NT2/D1 (cell line): ENCODE measurements at regions not wholly inside any gene's neighbourhood (a gene's known extent, or its start where the extent isn't known, plus 50 kb on each side); places are given as distances from the start of the nearest gene placed in this dataset.
A peak's percentile ranks its signal among the peaks of the same experiment; 100 is the strongest.

ENCODE experiments used
- DNase-seq: peaks from one replicate; pipeline ENCODE4 v3.0.0-alpha.2; 2011; ENCODE audit warnings: low read depth, low spot score
- H3K27me3 ChIP-seq: 2 replicates; pipeline ENCODE4 v1.6.0; 2011; ENCODE audit warnings: mild to moderate bottlenecking; ENCODE audit not compliant: insufficient read length, insufficient read depth
- H3K36me3 ChIP-seq: 2 replicates; pipeline ENCODE4 v1.6.1; 2011; ENCODE audit warnings: mild to moderate bottlenecking, low read length, mixed read lengths; ENCODE audit not compliant: insufficient read depth, insufficient read length
- H3K4me1 ChIP-seq: 2 replicates; pipeline ENCODE4 v1.5.1; 2011; ENCODE audit not compliant: insufficient read depth, insufficient read length
- H3K4me3 ChIP-seq: 2 replicates; pipeline ENCODE4 v1.5.1; 2011; ENCODE audit warnings: low read depth; ENCODE audit not compliant: insufficient read length
- H3K9ac ChIP-seq: 2 replicates; pipeline ENCODE4 v1.6.0; 2011; ENCODE audit warnings: low read depth; ENCODE audit not compliant: insufficient read length
- H3K9me3 ChIP-seq: 2 replicates; pipeline ENCODE4 v1.5.1; 2011; ENCODE audit warnings: mild to moderate bottlenecking, low read length; ENCODE audit not compliant: insufficient read depth
- SUZ12 ChIP-seq: IDR thresholded peaks from 2 replicates; pipeline ENCODE4 v1.6.1; 2011; ENCODE audit not compliant: insufficient read length, insufficient read depth; ENCODE audit errors: extremely low read depth
- YY1 ChIP-seq: IDR thresholded peaks from 2 replicates; pipeline ENCODE4 v1.6.1; 2011; ENCODE audit not compliant: insufficient read length, insufficient read depth
- ZNF274 ChIP-seq: IDR thresholded peaks from 2 replicates; pipeline ENCODE4 v1.6.1; 2011; ENCODE audit warnings: mild to moderate bottlenecking, low read depth, low read length

GRCh38 chr12:85573635-85574214 is 262.5 kb downstream of the RASSF9 start:
- DNase-seq = no peak
- Histone ChIP-seq H3K4me3 (no peak overlapping the region), H3K36me3 (no peaks in the 10 kb centered on the region), H3K4me1 (no peaks in the 10 kb centered on the region), H3K9me3 (no peaks in the 10 kb centered on the region), H3K9ac (no peak overlapping the region), H3K27me3 (no peaks in the 10 kb centered on the region)
- TF ChIP-seq SUZ12 (no peak), YY1 (no peak), ZNF274 (no peak)

DNA sequence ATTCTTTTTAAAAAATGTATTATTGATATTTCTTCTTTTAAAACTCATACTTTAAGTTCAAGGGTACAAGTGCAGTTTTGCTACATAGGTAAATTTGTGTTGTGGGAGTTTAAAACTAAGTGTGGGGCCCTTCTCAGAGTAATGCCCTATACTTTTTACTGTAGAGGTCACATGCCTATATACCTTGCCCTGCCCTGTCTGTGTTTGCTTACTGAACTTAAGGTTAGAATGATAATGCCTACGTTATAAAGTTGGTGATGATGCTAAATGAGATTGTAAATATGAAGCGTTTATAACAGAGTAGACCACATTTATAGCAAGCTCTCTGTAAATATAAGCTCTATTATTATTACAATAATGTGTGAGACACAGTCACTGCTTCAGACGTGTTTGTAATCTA is 261.9 kb downstream of the RASSF9 start:
- Histone ChIP-seq H3K9me3 (no peaks in the 10 kb centered on the region), H3K9ac (no peak overlapping the region), H3K27me3 (no peaks in the 10 kb centered on the region), H3K36me3 (no peaks in the 10 kb centered on the region), H3K4me3 (no peak overlapping the region), H3K4me1 (no peaks in the 10 kb centered on the region)
- DNase-seq = no peak
- no peak for TF ChIP-seq ZNF274
- no peak for TF ChIP-seq YY1
- TF ChIP-seq SUZ12 = no peak

DNA sequence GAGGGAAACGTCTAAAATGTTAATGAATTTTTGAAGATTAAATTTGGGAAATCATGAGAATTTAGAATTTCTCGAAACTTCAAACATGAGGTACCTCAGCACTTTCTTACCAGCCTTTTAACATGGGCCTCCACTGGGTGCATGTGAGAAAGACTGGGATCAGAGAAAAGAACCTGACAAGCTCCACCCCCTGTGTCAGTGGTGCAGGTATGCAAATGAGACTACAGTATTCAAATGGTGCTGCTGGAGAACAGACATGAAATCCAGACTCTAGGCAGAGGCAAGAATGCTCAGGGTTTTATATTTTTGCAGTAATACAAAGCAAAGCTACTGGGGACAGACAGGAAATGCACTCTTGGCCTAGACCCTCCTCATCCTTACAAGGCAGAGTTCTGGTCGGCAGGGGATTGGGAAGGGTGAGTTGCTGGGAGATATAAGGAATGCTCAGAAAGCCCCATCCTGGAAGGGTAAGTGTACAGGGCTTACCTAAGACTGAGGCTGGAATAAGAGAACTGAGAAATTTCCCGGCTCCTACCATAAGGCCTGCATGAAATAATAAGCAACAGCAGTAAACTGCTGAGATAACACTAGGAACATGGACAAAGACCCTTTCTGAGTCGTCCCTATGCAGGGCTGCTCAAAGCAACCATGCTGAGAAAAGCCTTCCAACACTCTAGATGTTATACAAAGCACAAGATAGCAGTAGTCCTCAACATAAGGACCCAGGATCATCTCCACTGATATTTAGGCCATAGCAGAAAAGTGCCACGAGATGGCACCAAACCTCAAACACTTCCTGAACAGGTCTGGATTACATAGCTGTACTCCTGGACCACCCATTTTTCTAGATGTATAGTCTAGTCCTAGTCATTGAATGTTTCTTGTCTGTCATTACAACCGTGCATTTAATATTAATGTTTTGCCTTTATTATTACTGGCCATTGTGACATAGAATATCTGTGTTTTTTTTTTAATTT is 260.8 kb downstream of the RASSF9 start:
- Histone ChIP-seq H3K9ac (no peak overlapping the region), H3K4me1 (no peaks in the 10 kb centered on the region), H3K9me3 (no peaks in the 10 kb centered on the region), H3K27me3 (no peaks in the 10 kb centered on the region), H3K4me3 (no peak overlapping the region), H3K36me3 (no peaks in the 10 kb centered on the region)
- TF ChIP-seq SUZ12 (no peak), YY1 (no peak), ZNF274 (no peak)
- DNase-seq = peak; percentile 47

- TF ChIP-seq YY1 (no peak), ZNF274 (no peak), SUZ12 (no peak)
Observed at GRCh38 chr12:85580562-85581168, 255.5 kb downstream of the RASSF9 start.

GRCh38 chr12:85587158-85587557 is 249.1 kb downstream of the RASSF9 start:
- Histone ChIP-seq H3K9ac (no peak overlapping the region), H3K27me3 (no peaks in the 10 kb centered on the region), H3K36me3 (no peaks in the 10 kb centered on the region), H3K4me3 (no peak overlapping the region), H3K9me3 (no peaks in the 10 kb centered on the region), H3K4me1 (no peaks in the 10 kb centered on the region)
- DNase-seq = no peak
- TF ChIP-seq YY1 (no peak), ZNF274 (no peak), SUZ12 (no peak)

More at GRCh38 chr12:85580562-85581168, 255.5 kb downstream of the RASSF9 start:
- DNase-seq = no peak
- H3K36me3 ChIP-seq = no peaks in the 10 kb centered on the region
- H3K9me3 ChIP-seq = no peaks in the 10 kb centered on the region
- H3K9ac ChIP-seq = no peak overlapping the region
- no peaks in the 10 kb centered on the region for H3K4me1 ChIP-seq
- H3K27me3 ChIP-seq = no peaks in the 10 kb centered on the region
- H3K4me3 ChIP-seq = no peak overlapping the region

- no peak for DNase-seq
Observed at GRCh38 chr12:85588221-85588620, 248.0 kb downstream of the RASSF9 start.

DNA sequence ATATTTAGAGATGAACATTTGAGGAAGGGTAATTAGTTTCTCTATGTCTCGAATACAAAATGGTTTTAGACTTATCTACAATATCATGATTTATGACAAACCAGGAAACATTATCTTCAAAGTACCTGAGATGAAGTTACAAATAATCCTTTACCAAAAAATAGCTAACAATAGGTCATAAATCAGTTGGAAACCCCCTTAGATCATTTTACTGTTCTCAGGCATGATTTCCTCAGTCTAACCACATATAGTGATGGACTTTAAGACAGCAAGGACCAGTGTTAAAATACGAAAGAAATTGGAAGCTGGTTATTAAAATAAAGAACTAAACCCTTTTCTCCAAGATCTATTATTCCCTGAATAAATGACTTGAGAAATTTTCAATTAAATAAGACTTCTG is 235.4 kb downstream of the RASSF9 start:
- H3K36me3 ChIP-seq = no peaks in the 10 kb centered on the region
- no peak for DNase-seq
- no peaks in the 10 kb centered on the region for H3K4me1 ChIP-seq
- H3K9ac ChIP-seq = no peak overlapping the region
- H3K27me3 ChIP-seq = no peaks in the 10 kb centered on the region
- no peak for TF ChIP-seq ZNF274
- no peak for TF ChIP-seq SUZ12
- TF ChIP-seq YY1 = no peak
- peaks cover 19% of the 10 kb centered on the region for H3K9me3 ChIP-seq
- H3K4me3 ChIP-seq = no peak overlapping the region

More at GRCh38 chr12:85588221-85588620, 248.0 kb downstream of the RASSF9 start:
- no peaks in the 10 kb centered on the region for H3K27me3 ChIP-seq
- no peak overlapping the region for H3K4me3 ChIP-seq
- TF ChIP-seq SUZ12 (no peak), ZNF274 (no peak), YY1 (no peak)
- H3K9me3 ChIP-seq = no peaks in the 10 kb centered on the region
- H3K4me1 ChIP-seq = no peaks in the 10 kb centered on the region
- no peaks in the 10 kb centered on the region for H3K36me3 ChIP-seq
- no peak overlapping the region for H3K9ac ChIP-seq
